GM19467 (cell line): ENCODE measurements at regions not wholly inside any gene's neighbourhood (a gene's known extent, or its start where the extent isn't known, plus 50 kb on each side); places are given as distances from the start of the nearest gene placed in this dataset.
A peak's percentile ranks its signal among the peaks of the same experiment; 100 is the strongest.

Experiments used
- ATAC-seq: cut with Tn5 transposase; IDR thresholded peaks from one replicate; pipeline ENCODE4 v1.9.1; 2021; ENCODE audit warnings: mild to moderate bottlenecking, moderate library complexity; ENCODE audit not compliant: unreplicated experiment

- no peak for ATAC-seq
Measured at GRCh38 chr6:95142101-95142500, 435.2 kb upstream of the MANEA start.

GRCh38 chr6:95142661-95143335, 434.5 kb upstream of the MANEA start:
- ATAC-seq, result no peak

DNA sequence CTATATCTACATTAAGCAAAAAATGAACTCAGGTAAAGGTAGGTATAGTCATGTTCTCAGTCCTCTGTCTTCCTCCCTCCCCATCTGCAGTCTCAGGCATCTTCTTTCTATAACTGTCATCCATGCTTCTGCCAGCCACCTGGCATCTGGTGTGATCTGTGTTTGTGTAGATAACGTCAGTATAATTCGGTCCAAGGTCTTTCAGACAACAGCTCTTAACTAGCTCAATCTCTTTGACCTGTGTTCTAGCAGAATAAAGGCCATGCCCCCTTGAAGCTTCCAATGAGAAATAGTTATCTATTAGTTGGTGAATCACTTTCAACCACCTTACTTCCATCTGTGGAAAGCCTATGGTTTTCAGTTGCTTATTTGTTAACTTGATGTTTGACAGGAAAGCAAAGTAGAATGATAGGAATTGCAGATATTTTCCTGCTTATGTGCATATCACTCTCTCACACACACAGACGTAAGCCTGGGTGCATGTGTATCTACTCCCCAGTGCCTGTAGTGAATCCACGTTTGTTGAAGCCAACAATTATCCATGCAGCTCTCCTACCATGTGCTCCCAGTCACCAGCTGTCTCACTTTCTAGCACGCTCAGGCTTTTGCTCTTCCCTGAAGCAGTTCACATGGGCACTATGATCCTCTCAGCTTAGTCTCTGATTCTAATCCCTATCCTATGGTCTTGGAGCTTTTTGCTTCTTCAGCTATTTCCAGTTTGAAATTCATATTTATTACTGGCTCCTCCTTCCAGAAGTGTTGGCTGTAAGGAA, 433.7 kb upstream of the MANEA start:
- no peak for ATAC-seq

DNA sequence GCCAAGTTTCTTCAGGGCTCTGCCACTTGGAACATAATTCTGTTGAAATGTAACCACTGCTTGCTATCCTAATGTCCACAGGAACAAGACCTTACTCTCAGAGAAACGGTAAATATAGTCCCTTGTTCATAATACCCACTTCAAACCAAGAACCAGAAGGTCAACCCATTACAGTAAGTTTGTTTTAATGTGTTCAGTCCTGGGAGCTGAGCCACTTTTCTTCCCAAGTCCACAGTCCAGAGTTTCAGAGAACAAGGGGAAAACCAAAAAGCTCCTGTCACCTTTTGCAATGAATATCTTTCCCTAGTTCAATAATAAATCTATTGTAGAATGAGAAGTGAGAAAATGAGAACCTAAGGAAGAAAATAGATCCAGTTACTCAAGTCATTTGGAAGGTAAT, 431.9 kb upstream of the MANEA start:
- ATAC-seq, result no peak

- ATAC-seq, result no peak
Measured at GRCh38 chr6:95159557-95159956, 417.8 kb upstream of the MANEA start.

GRCh38 chr6:95169775-95170174, 407.6 kb upstream of the MANEA start:
- no peak for ATAC-seq

GRCh38 chr6:95175927-95176675, 401.2 kb upstream of the MANEA start:
- no peak for ATAC-seq

DNA sequence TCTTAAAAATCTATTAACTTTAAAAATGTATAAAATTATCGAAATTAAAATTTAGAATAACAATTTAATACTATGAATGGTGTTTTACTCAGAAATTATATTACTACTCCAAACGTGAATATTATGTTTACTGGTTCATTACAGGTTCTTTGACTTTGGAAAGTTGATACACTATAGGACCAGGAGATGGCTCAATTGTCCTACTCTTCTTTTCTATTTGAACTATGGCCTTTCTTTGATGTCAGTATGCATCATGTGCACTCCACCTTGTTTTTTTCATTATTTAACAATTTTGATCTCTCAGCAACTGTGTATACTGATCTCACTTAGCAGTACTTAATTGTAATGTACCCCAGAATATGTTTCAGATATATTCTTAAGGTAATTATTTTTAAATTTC, 391.5 kb upstream of the MANEA start:
- no peak for ATAC-seq

GRCh38 chr6:95186710-95187109, 390.6 kb upstream of the MANEA start:
- ATAC-seq, result no peak

GRCh38 chr6:95197590-95197989, 379.7 kb upstream of the MANEA start:
- ATAC-seq, result no peak

- peak; percentile 95 for ATAC-seq
Measured at GRCh38 chr6:95203153-95203754, 374.1 kb upstream of the MANEA start.

DNA sequence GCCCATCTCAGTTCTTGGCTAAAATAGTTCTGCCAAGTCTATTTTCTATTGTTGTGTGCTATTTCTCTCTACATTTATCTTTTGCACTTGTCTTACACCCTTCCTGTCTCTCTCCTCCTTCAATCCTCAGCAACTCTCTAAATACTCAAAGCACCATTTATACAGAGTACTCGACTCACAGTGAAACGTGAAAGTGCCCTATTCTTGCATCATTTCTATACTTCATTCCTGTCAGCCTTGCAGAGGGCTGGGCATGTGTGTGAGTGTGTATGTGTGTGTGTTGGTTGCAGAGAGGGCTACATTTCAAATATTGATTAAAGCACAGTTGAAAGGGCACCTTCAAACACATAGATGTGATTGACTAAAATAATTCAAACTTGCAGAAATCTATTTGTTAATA, 373.2 kb upstream of the MANEA start:
- ATAC-seq, result no peak

GRCh38 chr6:95208621-95209020, 368.7 kb upstream of the MANEA start:
- no peak for ATAC-seq

DNA sequence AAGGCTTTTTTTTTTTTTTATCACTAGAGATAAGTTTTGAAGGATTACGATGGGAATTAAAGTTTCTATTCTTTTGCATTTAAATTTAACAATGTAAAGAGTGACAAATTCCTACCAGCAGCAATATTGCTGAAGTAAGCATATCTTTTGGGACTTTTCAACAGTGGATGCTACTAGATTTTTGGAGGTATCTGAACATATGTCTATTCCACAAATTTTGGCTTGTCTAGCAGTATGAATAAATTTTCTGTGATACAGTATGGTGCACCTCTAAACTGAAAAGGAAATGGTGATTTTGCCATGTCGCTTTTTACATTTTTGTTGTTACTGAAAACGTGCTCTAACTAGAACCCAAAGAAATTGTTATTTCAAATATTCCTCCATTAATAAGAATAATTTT, 368.3 kb upstream of the MANEA start:
- no peak for ATAC-seq

DNA sequence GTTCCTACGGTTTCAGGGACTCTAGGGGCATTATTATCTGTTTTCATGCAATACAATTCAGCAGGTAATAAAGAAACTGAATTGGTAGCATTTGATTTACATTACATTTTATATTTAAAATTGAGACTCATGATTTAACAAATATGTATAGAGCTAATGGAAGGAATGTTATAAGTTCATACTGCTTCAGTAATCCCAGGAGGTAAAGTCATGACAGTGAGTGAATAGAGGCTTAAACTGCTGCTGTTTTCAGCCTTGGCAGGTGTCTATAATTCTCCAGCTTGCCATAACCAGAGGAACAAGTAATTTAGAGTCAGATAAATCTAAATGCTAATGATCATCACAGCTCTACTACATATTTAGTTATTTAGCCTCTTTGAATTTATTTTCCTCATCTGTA, 360.8 kb upstream of the MANEA start:
- ATAC-seq, result no peak

GRCh38 chr6:95227351-95227750, 350.0 kb upstream of the MANEA start:
- no peak for ATAC-seq

GRCh38 chr6:95228636-95229035, 348.7 kb upstream of the MANEA start:
- ATAC-seq, result no peak

GRCh38 chr6:95230071-95230740, 347.1 kb upstream of the MANEA start:
- no peak for ATAC-seq

DNA sequence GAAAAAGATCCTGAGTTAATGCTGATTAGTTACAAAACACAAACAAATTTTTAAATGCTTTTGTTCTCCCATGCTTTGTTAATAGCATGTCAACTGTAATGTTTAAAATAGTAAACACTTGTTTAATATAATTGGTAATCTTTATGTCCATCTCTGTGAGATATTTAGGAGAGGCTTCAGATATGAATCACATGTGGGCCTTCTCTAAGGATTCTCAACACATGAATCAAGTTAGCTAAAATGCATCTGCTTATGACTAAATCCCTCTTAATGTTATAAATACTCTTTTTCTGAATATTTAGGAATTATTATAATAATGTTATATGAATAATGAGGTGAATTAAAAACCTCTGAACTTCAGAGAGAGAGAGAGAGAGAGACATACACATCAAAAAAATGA, 345.9 kb upstream of the MANEA start:
- no peak for ATAC-seq

DNA sequence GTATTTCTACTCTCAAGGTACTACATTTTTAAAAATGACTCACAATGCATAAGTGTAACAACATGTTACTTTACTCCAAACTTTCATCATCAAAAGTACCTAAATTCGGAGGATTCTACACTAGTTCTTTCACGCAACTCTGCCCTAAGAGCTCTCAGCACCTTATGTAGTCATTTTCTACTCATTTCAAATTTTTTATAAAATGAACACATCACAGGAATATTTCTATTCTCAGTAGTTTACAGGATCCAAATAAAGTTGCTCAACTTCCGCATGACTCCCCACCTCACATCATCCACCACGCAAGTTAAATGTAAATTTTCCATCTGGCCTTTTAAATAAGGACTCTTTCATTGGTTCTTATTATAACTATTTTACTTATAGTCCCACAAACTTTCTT, 344.9 kb upstream of the MANEA start:
- no peak for ATAC-seq

GRCh38 chr6:95233879-95234278, 343.5 kb upstream of the MANEA start:
- ATAC-seq, result no peak
